AG09319 (cell line): ENCODE measurements at regions not wholly inside any gene's neighbourhood (a gene's known extent, or its start where the extent isn't known, plus 50 kb on each side); places are given as distances from the start of the nearest gene placed in this dataset.
"Not testable (repeated sequence)": the region's sequence is repeated elsewhere in the genome, so short reads cannot be mapped to it uniquely, and the experiment has no call there.

ENCODE experiments used
- DNase-seq: peaks from one replicate; pipeline ENCODE4 v3.0.0-alpha.2; 2010; ENCODE audit warnings: low read depth; ENCODE audit errors: extremely low read depth
- TF ChIP-seq, protein P1 (sequence below): IDR thresholded peaks from 2 replicates; pipeline ENCODE4 v1.5.1; 2011; ENCODE audit warnings: low read depth, mild to moderate bottlenecking, inconsistent platforms, low read length, moderate library complexity

DNA sequence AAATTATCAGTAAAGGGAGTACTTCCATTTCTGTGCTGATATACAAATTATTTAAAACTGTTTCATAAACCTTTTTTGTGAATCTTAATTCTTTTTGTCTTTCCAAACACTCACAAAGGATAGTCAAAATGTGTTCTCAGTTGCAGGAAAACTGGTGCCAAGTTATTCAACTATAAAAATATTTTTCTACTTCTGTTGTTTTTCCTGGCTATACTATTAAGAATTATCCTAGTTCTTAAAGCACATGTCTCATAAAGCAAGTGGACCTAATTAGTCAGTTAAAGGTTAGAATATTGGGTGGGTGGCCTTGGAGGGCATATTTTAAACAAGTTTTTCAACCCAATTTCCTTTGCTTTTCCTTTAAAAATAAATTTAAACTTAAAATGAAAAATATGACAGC is 1460.3 kb upstream of the SLC10A2 start:
- no peak for DNase-seq
- TF ChIP-seq, protein P1, sequence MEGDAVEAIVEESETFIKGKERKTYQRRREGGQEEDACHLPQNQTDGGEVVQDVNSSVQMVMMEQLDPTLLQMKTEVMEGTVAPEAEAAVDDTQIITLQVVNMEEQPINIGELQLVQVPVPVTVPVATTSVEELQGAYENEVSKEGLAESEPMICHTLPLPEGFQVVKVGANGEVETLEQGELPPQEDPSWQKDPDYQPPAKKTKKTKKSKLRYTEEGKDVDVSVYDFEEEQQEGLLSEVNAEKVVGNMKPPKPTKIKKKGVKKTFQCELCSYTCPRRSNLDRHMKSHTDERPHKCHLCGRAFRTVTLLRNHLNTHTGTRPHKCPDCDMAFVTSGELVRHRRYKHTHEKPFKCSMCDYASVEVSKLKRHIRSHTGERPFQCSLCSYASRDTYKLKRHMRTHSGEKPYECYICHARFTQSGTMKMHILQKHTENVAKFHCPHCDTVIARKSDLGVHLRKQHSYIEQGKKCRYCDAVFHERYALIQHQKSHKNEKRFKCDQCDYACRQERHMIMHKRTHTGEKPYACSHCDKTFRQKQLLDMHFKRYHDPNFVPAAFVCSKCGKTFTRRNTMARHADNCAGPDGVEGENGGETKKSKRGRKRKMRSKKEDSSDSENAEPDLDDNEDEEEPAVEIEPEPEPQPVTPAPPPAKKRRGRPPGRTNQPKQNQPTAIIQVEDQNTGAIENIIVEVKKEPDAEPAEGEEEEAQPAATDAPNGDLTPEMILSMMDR = no peak

DNA sequence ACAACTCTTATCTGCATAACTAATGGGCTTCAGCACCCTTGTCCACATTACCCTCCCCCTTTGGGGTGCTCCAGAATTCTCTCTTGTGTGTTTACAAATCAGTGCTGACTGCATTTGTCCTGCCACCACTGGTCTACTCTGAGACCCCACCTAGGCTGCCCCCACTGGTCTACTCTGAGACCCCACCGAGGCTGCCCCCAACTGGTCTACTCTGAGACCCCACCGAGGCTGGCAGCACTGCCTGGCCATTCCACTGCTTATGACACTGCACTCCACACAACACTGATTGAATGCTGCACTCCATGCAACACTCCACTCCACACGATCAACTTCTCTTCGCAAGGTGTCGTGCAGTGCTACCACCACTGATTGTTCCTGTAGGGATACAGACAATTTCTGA is 1459.2 kb upstream of the SLC10A2 start:
- TF ChIP-seq, protein P1 = no peak
- no peak for DNase-seq

DNA sequence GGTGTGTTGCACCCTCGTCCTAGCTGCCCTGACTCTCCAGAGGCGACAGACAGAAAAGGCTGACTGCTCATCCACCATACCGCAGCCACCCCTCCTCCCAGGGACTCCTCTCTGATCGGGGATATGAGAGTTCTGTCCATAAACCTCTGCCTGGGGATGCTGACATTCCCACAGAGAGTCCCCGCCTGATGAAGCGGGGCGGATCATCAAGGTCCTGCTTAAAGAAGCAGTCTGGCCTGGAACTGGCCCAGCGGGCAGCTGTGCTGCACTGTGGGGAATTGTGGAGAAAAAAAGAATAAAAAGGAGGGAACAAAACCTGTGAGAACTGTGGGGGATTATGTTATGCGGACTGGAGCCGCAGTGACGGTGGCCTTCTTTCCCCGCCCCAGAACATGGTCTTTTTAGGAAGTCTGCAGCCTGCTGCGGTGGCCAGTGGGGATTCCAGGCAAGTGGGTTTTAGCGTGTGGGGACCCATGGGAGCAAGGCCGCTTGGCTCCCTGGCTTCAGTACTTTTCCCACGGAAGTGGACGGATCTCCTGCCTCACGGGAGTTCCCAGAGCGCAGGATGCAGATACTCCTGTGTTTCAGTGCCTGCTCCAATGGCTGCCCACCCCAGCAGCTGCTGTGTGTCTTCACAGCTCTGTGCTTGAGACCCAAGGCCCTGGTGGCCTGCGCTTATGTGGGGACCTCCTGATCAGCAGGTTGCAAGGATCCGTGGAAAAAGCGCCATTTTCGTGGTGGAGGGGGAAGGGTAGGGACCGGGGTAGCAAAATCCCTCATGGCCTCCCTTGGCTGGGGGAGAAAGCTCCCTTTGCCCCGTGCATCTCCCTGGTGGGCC is 1456.2 kb upstream of the SLC10A2 start:
- TF ChIP-seq, protein P1 = no peak
- DNase-seq = no peak

DNA sequence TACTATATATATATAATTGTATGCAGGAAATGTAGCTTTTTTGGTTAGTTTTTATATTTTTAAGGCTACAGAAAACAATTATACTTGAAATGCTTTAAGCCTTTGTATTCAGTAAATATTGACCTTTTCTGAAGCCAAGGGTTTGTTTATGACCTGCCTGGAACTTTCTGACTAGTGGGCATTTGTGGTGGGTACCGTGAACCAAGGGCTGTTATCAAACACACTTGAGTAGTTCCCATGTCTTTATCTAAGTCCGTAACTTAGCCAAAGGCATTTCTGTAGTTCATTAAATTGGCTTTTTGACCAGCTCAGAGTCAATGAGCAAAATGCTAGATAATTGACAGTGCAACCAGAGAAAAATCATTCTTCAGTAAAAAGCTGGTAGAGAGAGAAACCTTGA is 1444.2 kb upstream of the SLC10A2 start:
- DNase-seq = no peak
- TF ChIP-seq, protein P1 = no peak

DNA sequence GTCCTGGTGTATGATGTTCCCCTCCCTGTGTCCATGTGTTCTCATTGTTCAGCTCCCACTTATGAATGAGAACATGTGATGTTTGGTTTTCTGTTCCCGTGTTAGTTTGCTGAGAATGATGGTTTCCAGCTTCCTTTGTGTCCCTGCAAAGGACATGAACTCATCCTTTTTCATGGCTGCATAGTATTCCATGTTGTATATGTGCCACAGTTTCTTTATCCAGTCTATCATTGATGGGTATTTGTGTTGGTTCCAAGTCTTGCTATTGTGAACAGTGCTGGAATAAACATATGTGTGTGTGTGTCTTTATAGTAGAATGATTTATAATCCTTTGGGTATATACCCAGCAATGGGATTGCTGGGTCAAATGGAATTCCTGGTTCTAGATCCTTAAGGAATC is 1427.3 kb upstream of the SLC10A2 start:
- DNase-seq = not testable (repeated sequence)

DNA sequence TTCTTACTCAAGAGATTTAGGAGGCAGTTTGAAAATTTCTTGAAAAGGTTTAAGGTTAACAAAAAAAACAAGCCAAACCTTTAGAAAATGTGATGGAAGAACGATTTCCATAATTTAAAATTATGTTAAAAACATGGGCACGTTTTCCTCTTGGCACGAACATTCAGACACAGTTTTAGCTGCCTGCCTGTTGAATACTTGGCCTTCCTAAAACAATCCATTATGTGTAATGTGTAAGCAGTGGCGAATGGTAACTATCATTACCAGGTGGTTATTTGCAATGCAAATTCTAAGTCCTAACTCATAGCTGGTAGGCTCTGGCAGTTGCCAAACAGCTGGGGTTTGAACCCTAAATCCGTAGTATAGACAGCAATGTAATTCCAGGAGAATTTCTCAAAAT is 1425.7 kb upstream of the SLC10A2 start:
- TF ChIP-seq, protein P1 = no peak
- DNase-seq = no peak

DNA sequence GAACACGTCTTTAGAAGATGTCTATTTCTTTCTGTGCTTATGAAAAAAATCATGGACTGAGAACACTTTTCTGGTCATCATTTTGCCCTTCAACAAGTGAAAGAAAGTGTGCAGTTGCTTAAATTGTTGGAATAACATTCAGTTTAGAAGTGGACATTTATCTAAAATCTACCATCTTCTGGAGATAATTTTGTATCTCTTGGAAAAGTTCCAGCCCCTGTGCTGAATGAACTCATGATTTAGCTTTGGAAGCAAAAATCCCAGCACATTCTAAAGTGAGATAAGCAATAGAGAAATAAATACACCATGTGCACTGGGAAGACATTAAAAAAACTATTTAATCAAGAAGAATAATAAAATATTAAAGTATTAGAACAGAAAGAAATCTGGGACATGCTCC is 1420.8 kb upstream of the SLC10A2 start:
- no peak for DNase-seq
- TF ChIP-seq, protein P1 = no peak

DNA sequence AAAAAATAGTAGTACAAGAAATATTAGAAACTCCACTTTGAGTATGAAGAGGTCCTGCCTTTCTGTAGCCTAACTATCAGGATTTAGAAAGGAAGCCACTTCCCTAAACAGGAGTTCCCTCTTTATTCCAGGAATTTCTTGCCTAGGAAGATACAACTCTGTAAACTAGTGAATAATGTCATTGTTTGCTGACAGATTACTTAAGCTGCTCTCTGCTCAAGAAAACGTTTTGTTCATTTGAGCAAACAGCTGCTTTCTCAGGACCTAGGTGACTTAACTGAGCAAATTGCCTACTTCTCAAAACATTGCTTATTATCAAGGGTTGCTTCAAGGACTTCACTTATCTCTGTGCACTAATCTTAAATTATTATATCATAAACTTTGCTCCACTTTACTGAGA is 1419.4 kb upstream of the SLC10A2 start:
- no peak for DNase-seq
- TF ChIP-seq, protein P1 = no peak
